HG03565 (cell line): ENCODE measurements at regions not wholly inside any gene's neighbourhood (a gene's known extent, or its start where the extent isn't known, plus 50 kb on each side); places are given as distances from the start of the nearest gene placed in this dataset.

Experiments
- ATAC-seq: cut with Tn5 transposase; IDR thresholded peaks from one replicate; pipeline ENCODE4 v1.9.1; 2021; ENCODE audit warnings: mild to moderate bottlenecking, moderate library complexity; ENCODE audit not compliant: unreplicated experiment

DNA sequence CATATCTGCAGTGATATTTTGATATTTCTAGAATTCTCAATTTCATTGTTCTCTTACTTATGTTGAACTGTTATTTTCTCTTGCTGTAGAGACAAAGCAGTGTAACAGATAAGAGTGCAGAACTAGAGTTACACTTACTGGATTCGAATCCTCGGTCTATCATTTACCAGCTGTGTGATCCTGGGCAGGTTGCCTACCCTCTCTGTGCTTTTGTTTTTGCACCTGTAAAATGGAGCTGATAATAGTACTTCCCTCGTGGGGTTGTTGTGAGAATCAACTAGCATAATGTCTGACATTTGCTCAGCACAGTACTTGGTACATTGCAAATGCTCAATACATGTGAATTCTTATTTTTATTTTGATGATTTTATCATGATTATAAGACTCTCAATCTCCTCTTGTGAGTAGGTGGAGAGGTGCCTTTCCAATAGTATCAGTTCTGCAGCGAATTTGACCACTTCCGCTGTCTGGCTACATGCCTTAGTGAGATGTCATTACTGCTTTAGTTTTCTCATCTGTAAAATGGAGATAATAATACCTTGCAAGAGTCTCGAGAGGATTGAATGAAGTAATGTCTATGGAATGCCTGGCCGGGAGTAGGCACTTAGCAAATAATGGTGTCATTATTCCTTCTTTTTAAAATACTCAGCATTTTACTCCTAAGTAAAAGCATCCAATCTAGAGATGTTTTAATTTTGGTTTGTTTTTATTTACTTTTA is 312.2 kb upstream of the MAF start:
- no peak for ATAC-seq

DNA sequence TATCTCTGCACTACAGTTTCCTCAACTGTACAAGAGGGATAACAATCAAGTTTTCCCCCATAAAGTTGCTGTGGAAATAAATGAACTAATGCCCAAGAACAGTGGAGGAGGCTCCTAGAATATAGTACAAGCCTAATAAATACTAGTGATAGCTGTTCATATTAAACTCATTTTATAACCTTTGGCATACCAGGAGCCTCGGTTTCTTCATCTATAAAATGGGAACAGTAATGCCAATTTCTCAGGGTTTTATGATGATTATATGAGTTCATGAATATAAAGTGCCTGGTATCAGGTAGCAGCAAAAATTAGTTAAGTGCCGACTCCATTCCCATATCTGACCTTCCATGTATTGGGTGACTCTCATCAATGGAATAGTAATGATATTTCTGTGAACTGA is 311.1 kb upstream of the MAF start:
- no peak for ATAC-seq

- ATAC-seq = no peak
Observed at GRCh38 chr16:79909571-79909970, 309.0 kb upstream of the MAF start.

- no peak for ATAC-seq
Observed at GRCh38 chr16:79903471-79903870, 302.9 kb upstream of the MAF start.

- no peak for ATAC-seq
Observed at GRCh38 chr16:79902351-79902750, 301.8 kb upstream of the MAF start.

- no peak for ATAC-seq
Observed at GRCh38 chr16:79901522-79901921, 301.0 kb upstream of the MAF start.

- no peak for ATAC-seq
Observed at GRCh38 chr16:79899716-79900115, 299.2 kb upstream of the MAF start.

- no peak for ATAC-seq
Observed at GRCh38 chr16:79899316-79899715, 298.8 kb upstream of the MAF start.

DNA sequence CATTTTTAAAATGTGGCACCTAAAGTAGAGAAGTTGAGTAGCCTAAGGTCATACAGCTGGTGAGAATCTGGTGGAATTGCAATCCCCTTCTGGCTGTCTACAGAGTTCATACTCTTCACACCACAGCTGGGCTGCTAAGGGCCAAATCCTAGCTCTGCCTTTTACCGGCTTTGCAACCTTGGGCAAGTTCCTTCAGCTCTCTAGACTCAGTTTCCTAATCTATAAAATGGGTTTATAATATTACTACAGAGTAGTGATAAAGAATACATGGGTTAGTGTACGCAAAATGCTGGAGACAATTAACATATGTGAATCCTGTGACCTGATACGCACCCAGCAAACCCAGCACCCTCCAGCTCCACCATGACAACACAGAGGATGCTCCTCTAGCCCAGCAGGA is 298.2 kb upstream of the MAF start:
- ATAC-seq = no peak

DNA sequence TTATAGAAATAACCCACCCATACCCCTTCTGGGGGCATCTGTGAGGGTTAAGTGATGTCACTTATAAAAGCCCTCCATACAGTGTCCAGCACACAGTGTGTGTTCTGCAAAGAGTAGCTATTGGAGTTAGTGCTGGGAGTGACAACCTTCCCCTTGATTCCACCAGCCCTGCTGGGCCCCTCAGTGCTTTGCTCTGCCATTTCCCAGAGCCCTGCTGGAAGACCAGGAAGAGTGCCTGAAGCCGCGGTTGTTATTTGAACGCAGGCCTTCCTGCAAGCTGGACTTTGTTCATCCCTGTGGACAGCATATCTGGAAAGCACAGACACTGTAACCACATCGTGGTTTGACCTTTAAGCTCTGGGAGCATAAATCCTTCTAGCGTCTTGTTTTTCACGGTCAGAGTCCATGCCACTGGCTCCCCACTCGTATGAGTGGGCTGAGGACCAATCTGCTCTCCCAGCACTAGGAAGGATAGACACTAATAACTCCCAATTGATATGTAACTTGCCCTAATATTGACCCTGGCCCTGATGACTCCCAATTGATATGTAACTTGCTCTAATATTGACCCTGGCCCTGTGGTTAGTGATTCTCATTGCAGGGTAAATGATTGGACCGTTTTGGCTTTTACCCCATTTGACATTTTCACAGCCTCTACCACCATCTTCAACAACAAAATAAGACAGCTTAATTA is 297.1 kb upstream of the MAF start:
- no peak for ATAC-seq

DNA sequence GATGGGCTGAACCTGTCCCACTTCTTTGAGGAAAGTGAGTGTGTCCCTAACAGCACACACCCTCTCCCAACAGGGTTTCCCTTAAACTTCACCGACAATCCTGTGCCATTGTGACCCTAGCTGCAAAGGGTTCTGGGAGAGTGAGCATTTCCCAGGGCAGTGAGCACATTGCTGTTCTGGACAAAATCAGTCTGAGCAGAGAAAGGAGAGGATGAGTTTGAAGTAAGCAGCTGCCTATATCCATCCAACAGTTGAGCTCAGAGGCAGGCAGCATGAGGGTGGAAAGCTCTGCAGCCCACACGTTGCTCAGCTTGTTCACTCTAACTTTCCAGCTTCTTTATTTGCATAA is 296.5 kb upstream of the MAF start:
- ATAC-seq = no peak

GRCh38 chr16:79895917-79896203 is 295.3 kb upstream of the MAF start:
- no peak for ATAC-seq

- no peak for ATAC-seq
Observed at GRCh38 chr16:79895053-79895916, 294.7 kb upstream of the MAF start.

- no peak for ATAC-seq
Observed at GRCh38 chr16:79893445-79893844, 292.9 kb upstream of the MAF start.

DNA sequence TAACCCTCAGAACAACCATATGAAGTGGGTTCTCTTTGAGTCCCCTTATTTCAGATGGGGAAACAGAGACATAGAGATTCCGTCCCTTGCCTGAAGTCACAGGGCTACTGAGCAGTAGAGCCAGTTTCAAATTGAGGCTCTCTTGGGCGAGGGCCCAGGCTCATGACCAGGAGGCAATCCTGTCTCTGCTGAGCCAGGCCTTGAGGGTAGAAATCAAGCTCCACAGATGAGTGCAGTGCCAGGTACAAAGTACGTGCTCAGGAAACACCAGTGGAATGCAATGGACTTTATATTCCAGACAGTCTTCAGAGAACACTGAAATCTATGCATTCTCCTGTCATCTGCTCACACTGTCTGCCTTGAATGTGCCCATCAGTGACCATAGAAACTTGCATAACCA is 291.7 kb upstream of the MAF start:
- no peak for ATAC-seq

DNA sequence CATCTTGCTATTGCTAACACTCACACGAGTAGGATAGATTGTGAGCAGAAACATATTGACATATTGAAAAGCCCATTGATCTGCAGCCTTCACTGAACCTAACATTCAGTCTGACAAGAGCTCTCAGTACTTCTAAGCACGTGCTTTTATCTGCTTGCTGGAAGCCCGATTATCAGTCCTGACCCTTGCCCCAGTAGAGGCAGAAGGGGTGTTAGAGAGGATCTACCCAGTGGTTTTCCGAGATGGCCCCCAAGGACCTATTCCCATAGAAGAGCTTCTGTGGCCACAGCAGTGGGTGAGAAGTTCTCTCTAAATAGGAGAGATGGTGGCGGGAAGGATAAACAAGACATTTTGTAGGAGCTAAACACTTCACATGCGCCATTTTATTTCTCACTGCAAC is 290.9 kb upstream of the MAF start:
- ATAC-seq = no peak

GRCh38 chr16:79887541-79888540 is 287.3 kb upstream of the MAF start:
- no peak for ATAC-seq

- no peak for ATAC-seq
Observed at GRCh38 chr16:79885320-79885719, 284.8 kb upstream of the MAF start.

DNA sequence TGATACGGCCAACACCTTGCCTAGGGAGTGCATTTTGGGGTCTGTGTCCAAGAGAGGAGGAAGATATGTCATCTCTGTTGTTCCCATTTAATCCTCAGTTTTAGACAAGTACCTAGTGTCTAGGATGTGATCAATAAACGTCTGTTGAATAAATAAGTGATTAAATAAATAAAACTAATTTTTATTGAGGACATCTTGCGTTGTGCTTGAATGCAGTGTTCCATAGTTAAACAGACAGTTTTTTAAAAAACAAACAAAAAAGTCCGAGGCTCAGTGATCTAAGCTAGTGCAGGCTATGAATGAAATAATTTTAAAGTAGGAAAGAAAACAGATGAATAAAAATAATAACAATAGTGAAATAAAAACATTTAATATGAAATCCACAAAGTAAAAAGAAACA is 283.0 kb upstream of the MAF start:
- ATAC-seq = no peak

DNA sequence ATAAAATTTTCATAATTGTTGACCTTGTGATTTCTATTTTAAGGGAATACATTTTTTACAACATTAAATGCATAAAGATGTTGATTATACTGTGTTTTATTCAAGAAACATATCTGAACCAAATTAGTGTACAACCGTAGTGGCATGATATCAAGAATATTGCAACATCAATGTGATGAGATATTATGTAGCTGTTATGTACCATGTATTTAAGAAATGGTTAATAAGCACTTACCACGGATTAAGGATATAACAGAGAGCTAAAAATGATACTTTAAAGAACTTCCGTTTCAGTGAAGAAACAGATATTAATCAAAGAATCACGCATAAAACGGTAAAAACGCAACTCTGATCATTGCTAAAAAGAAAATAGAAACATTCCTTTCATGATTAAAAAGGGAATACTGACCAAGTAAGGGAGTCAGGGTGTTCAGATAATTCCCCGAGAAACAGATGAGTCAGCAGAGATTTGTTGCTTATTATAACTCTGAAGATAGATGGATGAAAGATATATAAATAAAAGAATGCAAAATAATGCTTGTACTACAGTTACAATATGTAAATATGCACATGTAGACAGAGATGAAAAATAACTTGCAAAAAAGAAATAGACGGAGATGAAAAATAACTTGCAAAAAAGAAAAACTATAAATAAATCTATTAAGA is 281.9 kb upstream of the MAF start:
- no peak for ATAC-seq
